ENCODE measurements at regions not wholly inside any gene's neighbourhood (a gene's known extent, or its start where the extent isn't known, plus 50 kb on each side); places are given as distances from the start of the nearest gene placed in this dataset.

- DNase-seq, result no peak
Measured at GRCh38 chr1:29836651-29837646, 600.6 kb downstream of the PTPRU start.

GRCh38 chr1:29835874-29836273 is 599.6 kb downstream of the PTPRU start:
- no peak for DNase-seq

DNA sequence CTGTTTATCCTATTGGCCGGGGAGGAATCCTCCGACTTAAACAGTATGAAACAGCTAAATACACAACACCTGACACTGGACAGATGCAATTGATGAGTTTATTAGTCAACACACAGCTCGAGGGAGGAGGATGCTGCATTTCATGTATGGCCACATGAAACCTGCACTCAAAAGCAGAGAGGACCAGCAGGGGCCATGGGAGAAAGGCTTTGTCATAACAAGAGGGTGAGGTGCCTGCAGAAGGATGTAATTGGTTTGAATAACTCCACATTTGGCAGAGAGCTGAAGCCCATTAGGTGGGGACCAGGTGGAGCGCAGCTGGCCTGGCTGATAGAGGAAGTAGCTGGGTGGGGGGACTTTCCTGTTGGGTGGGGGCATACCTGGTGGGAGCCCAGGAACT is 599.1 kb downstream of the PTPRU start:
- no peak for DNase-seq

DNA sequence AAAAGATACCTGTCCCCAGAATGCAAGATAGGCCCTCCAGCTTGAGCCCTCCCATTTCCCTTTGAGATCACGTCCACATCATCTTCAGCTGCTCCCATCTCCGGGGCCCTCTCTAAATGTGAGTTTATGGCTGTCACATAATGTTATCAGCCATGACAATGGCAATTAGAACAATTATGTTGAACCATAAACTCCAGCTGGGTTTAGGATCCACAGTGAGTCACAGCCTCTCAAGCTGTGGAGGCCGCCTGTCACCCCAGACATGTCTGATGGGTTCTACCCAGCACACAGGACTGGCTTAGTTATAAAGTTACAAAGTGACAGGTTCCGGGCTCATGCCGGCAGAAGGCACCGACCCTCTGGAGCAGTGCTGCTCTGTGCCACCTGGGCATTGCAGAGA is 597.3 kb downstream of the PTPRU start:
- no peak for DNase-seq

GRCh38 chr1:29832936-29833335 is 596.6 kb downstream of the PTPRU start:
- no peak for DNase-seq

DNA sequence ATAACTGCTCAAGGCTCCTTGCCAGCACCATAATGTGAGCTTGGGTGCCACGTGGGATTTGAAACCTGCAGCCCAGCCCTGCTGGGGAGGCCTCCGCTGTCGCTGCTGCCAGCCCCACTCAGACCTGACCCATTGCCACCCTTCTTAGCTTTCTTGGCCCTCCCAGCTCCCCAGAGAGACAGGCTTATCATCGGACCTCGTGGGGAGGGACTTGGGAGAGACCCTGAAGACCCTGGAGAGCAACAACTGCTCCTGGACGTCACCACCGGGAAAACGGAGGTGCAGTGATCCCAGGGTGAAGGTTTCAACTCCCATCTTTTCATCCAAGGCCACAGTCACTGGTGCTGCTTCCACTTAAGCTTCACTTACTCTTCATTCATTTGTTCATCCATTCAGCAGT is 596.1 kb downstream of the PTPRU start:
- no peak for DNase-seq

- no peak for DNase-seq
Measured at GRCh38 chr1:29831500-29832117, 595.3 kb downstream of the PTPRU start.

- DNase-seq, result no peak
Measured at GRCh38 chr1:29830916-29831315, 594.6 kb downstream of the PTPRU start.

DNA sequence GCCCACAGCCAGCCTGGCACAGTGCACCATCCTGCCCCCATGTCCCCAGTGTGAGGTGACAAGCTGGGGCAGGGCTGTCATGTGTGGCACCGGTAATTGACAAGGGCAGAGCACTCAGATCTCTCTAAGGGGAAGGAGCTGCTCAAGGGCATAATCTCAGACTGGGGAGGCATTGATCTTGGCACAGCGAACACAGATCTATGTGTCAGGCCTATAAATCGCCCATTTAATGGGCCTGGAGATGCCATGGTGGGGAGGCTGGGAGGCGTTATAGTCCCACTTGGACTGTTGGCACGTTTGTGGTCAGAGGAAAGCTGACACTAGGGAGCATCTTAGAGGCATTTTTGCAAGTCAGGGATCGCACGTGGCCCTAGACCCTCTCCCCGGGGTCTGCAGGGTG is 594.1 kb downstream of the PTPRU start:
- no peak for DNase-seq

GRCh38 chr1:29829448-29830344 is 593.4 kb downstream of the PTPRU start:
- no peak for DNase-seq

GRCh38 chr1:29828526-29829447 is 592.5 kb downstream of the PTPRU start:
- no peak for DNase-seq

GRCh38 chr1:29827801-29828525 is 591.6 kb downstream of the PTPRU start:
- DNase-seq, result no peak

- no peak for DNase-seq
Measured at GRCh38 chr1:29827237-29827750, 591.0 kb downstream of the PTPRU start.

GRCh38 chr1:29826646-29827045 is 590.3 kb downstream of the PTPRU start:
- DNase-seq, result no peak

- no peak for DNase-seq
Measured at GRCh38 chr1:29825941-29826415, 589.7 kb downstream of the PTPRU start.

- no peak for DNase-seq
Measured at GRCh38 chr1:29825274-29825940, 589.1 kb downstream of the PTPRU start.

DNA sequence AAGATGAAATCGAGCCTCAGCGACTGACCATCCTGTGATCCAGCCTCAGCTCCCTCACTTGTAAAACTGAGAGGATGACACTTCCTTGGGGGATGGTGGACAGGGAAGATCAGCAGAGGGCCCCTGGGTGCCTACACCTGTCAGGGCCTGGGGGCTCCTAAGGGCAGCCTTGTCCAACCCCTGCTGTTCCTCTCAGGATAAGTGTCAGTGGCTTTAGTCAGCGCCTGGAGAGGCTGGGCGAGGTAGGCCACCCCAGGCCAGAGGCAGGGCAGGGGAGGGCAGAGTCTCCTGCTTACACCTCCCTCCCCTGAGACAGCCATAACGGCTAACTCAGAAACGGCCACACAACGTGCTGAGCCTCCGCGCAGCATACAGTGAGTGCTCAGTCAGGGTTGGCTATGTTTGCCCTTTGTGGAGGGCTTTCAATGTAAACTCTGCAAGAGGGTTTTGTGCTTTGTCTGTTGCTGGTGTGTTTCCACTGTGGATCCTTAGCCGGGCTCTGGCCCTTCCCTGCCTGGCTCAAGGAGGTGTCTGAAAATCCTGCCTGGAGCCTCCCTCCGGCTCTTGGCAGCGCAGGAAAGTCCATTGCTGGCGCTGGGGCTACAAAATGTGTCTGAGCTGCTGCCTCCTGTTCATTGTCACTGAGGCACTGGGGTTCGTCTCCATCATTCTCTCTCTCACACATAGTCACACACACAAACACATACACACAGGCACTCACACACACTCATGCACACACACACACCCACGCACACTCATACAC is 588.4 kb downstream of the PTPRU start:
- DNase-seq, result no peak

DNA sequence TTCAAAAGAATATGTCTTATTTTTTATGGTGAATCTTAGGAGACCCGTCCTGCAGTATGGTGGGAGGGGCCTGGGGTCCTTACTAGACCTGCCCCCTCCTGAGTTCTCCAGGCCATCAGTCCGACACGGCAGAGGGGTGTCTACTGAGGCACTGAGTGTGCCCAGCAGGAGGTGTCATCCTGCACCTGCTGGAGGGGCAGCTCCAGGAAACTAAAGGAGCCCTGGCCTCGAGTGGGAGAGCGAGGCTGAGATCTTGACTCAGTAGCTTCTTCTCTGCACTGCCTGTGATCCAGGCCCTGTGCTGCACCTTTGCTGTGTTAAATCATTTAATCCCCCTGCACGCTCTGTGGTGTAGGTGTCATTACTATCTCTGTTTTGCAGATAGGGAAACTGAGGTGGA is 587.7 kb downstream of the PTPRU start:
- DNase-seq, result no peak

- no peak for DNase-seq
Measured at GRCh38 chr1:29823561-29823960, 587.2 kb downstream of the PTPRU start.

DNA sequence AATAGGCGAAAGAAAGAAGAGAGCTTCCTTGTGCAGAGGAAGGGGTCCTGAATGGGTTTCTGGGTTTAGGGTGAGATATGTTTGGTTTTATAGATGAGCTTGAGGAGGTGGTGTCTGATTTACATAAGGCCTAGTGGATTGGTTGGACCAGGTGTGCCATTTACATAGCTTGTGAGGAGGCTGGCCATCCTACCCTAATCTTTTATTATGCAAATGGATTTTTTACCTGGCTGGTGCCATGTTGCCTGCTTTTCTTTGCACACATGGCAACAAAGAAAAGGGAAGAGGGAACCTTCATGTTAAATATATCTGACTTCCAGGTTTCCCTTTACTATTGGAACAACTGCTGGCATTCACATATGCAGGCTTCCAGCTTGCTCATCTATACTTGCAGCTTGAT is 585.3 kb downstream of the PTPRU start:
- DNase-seq, result no peak
